ENCODE measurements at regions not wholly inside any gene's neighbourhood (a gene's known extent, or its start where the extent isn't known, plus 50 kb on each side); places are given as distances from the start of the nearest gene placed in this dataset.

DNA sequence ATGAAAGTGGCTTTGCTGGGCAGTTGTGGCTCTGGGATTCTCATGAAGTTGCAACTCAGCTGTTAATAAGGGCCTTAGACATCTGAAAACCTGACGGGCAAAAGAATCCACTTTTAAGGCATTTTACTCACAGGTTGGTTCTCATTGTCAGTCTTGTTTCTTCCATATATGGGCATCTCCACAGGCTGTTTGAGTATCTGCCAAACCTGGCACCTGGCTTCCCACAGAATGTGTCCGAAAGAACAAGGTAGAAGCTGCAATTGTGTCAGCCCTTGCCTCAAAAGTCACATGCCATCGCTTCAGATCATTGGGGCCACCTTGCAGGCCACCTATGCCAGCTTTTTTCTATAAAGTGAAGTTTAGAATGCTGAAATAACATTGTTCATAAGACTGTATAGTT lies 102.4 kb downstream of the KCTD12 start:
- H3K27me3 Mint-ChIP-seq (ENCODE audit: low read depth): no peaks in the 10 kb centered on the region
- Histone ChIP-seq H3K18ac (ENCODE audit: insufficient read length, low read depth, low read length) (no peak overlapping the region), H4K91ac (ENCODE audit: insufficient read length, low read depth, low read length) (no peak overlapping the region), H2BK120ac (ENCODE audit: low read depth, low read length, poor library complexity, severe bottlenecking) (no peak overlapping the region), H3K79me1 (ENCODE audit: insufficient read depth, low read depth, low read length, poor library complexity, severe bottlenecking) (no peaks in the 10 kb centered on the region), H3K4me2 (ENCODE audit: insufficient read depth, insufficient read length, low read length) (no peak overlapping the region), H2AFZ (ENCODE audit: low read length) (no peak overlapping the region), H2AK5ac (ENCODE audit: insufficient read length, low read length) (no peak overlapping the region), H3K79me2 (ENCODE audit: insufficient read depth, low read length) (no peaks in the 10 kb centered on the region), H4K20me1 (ENCODE audit: control insufficient read depth, insufficient read depth, insufficient read length) (no peaks in the 10 kb centered on the region), H3K4me1 (ENCODE audit: insufficient read depth, low read length) (no peaks in the 10 kb centered on the region), H2BK5ac (ENCODE audit: insufficient read length, low read length) (no peak overlapping the region), H2BK20ac (ENCODE audit: low read depth, low read length, poor library complexity, severe bottlenecking) (no peak overlapping the region), H3K27me3 (ENCODE audit: insufficient read depth, low read length) (no peaks in the 10 kb centered on the region), H3K9ac (ENCODE audit: extremely low read depth, insufficient read length, low read length) (no peak overlapping the region), H3K23me2 (ENCODE audit: insufficient read length, low read depth, low read length, poor library complexity, severe bottlenecking) (no peaks in the 10 kb centered on the region), H3K4ac (ENCODE audit: low read depth, low read length) (no peak overlapping the region), H3K9me3 (ENCODE audit: control insufficient read depth, low read depth, low read length) (no peaks in the 10 kb centered on the region), H3K56ac (ENCODE audit: insufficient read length, low read depth, low read length) (no peak overlapping the region), H3K23ac (ENCODE audit: insufficient read length, low read depth, low read length) (no peak overlapping the region), H2BK15ac (ENCODE audit: low read depth, low read length) (no peak overlapping the region), H3K27ac (ENCODE audit: insufficient read length, low read depth, low read length) (no peak overlapping the region), H4K8ac (replicated peaks; ENCODE audit: insufficient read length, low read depth, low read length) (no peak overlapping the region), H3T11ph (ENCODE audit: low read length) (no peak overlapping the region), H4K5ac (ENCODE audit: insufficient read length, low read depth, low read length) (no peak overlapping the region), H3K14ac (ENCODE audit: insufficient read depth, low read length) (no peak overlapping the region), H2BK12ac (ENCODE audit: insufficient read length, low read depth, low read length) (no peak overlapping the region)
- TF ChIP-seq, protein P1, sequence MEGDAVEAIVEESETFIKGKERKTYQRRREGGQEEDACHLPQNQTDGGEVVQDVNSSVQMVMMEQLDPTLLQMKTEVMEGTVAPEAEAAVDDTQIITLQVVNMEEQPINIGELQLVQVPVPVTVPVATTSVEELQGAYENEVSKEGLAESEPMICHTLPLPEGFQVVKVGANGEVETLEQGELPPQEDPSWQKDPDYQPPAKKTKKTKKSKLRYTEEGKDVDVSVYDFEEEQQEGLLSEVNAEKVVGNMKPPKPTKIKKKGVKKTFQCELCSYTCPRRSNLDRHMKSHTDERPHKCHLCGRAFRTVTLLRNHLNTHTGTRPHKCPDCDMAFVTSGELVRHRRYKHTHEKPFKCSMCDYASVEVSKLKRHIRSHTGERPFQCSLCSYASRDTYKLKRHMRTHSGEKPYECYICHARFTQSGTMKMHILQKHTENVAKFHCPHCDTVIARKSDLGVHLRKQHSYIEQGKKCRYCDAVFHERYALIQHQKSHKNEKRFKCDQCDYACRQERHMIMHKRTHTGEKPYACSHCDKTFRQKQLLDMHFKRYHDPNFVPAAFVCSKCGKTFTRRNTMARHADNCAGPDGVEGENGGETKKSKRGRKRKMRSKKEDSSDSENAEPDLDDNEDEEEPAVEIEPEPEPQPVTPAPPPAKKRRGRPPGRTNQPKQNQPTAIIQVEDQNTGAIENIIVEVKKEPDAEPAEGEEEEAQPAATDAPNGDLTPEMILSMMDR (conservative IDR thresholded peaks at IDR 0.05): no peak
- peaks cover 0 to 4% of the 10 kb centered on the region in 2 experiments; a peak in 1 of 4 replicates for H3K4me1 Mint-ChIP-seq
- H3K36me3 Mint-ChIP-seq (ENCODE audit: insufficient read depth in 1 of 3, low read depth in 3 of 3): peaks cover 0 to 7% (median 0%) of the 10 kb centered on the region in 3 experiments; a peak in 2 of 7 replicates
- WGBS (ENCODE audit: extremely low coverage, insufficient read length, low lambda C conversion rate): no CpG with 5 or more reads among the region's 3 CpGs
- no peaks in the 10 kb centered on the region; a peak in 3 of 5 replicates for H3K9me3 Mint-ChIP-seq
- peak; percentile 51 for DNase-seq
- no peak overlapping the region for H3K4me3 Mint-ChIP-seq
- no peak overlapping the region for H3K27ac Mint-ChIP-seq
